SK-N-MC (cell line): ENCODE measurements at regions not wholly inside any gene's neighbourhood (a gene's known extent, or its start where the extent isn't known, plus 50 kb on each side); places are given as distances from the start of the nearest gene placed in this dataset.

Source experiments
- DNase-seq: peaks from one replicate; pipeline ENCODE4 v3.0.0-alpha.2; 2011; ENCODE audit warnings: low read depth, low spot score
- H3K27ac ChIP-seq: fragments of 200-600 bp; sonication (generic); 2 replicates; pipeline ENCODE4 v1.5.1; 2016; ENCODE audit warnings: mixed run types
- H3K36me3 ChIP-seq: fragments of 200-600 bp; sonication (generic); 2 replicates; pipeline ENCODE4 v1.6.1; 2017; ENCODE audit warnings: antibody characterized with exemption, low read length, mixed read lengths; ENCODE audit not compliant: insufficient read depth
- H3K4me3 ChIP-seq: fragments of 200-600 bp; sonication (generic); 2 replicates; pipeline ENCODE4 v1.5.1; 2016
- H3K9ac ChIP-seq: fragments of 200-600 bp; sonication (generic); 2 replicates; pipeline ENCODE4 v1.8.0; 2017; ENCODE audit warnings: mixed run types, mixed read lengths; ENCODE audit not compliant: insufficient read length
- H3K9me3 ChIP-seq: fragments of 200-600 bp; sonication (generic); 2 replicates; pipeline ENCODE4 v1.6.1; 2017; ENCODE audit warnings: low read depth, mild to moderate bottlenecking, antibody characterized with exemption, low read length, moderate library complexity, mixed read lengths
- EZH2 ChIP-seq: fragments of 200-600 bp; sonication (generic); IDR thresholded peaks from one replicate; pipeline ENCODE4 v1.6.1; 2017; ENCODE audit warnings: antibody characterized with exemption
- FOXP2 ChIP-seq: optimal IDR thresholded peaks from 2 replicates; pipeline ENCODE3; 2011; ENCODE audit warnings: mild to moderate bottlenecking, moderate library complexity; ENCODE audit not compliant: insufficient read depth; ENCODE audit errors: extremely low read length, control extremely low read depth
- POLR2AphosphoS5 ChIP-seq: IDR thresholded peaks from 2 replicates; pipeline ENCODE4 v1.6.1; 2012; ENCODE audit warnings: mild to moderate bottlenecking, low read depth, low read length, borderline replicate concordance

DNA sequence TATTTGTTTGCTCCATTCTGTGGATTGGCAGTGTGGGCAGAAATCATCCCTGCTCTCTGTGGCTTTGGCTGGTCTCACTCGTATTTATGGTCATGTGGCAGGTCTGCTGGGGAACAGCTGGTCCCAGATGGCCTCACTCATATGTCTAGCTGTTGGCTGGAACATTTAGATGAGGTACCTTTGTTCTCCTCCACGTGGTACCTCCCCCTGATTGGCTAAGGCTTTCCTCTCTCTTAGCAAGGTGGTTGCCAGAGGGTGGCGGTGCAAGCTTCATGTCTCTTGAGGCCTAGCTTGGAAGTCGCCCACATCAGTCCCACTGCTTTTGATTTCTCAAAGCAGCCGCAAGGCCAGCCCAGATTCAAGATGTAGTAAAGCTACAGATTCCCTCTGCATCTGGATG, 348.5 kb upstream of the BTBD3 start:
- Histone ChIP-seq H3K9me3 (no peaks in the 10 kb centered on the region), H3K27ac (no peak overlapping the region), H3K4me3 (no peak overlapping the region), H3K9ac (no peak overlapping the region), H3K36me3 (no peaks in the 10 kb centered on the region)
- TF ChIP-seq FOXP2 (no peak), EZH2 (no peak), POLR2AphosphoS5 (no peak)
- no peak for DNase-seq

DNA sequence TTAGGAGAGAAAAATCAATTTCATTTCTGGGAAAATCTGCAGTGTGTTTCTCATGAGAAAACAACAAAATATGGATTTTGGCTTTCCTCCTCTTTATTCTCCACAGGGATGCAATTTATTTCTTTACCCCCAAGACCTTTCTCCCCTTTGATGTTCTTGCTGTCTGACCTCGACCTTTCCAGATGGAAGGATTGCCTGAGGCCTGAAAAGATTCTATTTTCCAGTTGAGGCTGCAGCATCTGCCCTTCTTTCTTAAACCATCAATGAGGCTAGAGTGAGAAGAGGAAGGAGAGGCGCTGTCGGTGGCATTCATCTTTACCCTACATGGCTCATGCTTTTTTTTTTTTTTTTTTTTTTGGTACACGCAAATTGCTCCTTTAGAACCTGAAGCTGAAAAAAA, 344.2 kb upstream of the BTBD3 start:
- Histone ChIP-seq H3K9me3 (no peaks in the 10 kb centered on the region), H3K9ac (no peak overlapping the region), H3K4me3 (no peak overlapping the region), H3K36me3 (no peaks in the 10 kb centered on the region), H3K27ac (no peak overlapping the region)
- no peak for TF ChIP-seq EZH2
- no peak for TF ChIP-seq POLR2AphosphoS5
- no peak for TF ChIP-seq FOXP2
- DNase-seq = no peak

DNA sequence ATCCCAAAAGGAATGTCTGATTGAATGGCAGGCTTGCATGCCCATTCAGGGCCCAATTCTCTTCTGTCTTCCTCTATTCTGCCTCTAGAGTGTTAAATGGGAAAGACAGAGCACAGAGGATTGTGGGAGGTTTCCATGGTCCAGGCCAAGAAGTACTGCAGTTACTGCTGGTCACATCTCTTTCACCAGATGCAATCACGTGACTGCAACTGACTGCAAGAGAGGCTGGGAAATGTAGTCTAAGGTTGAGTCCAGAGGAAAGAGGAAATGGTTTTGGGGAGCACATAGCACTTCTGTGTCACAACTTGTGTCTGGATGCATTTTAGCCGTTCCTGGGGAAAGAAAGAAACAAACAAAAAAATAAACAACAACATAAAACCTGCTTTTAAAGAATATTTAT, 336.4 kb upstream of the BTBD3 start:
- no peak for TF ChIP-seq EZH2
- TF ChIP-seq FOXP2 = no peak
- TF ChIP-seq POLR2AphosphoS5 = no peak
- Histone ChIP-seq H3K27ac (no peak overlapping the region), H3K36me3 (no peaks in the 10 kb centered on the region), H3K9ac (no peak overlapping the region), H3K9me3 (no peaks in the 10 kb centered on the region), H3K4me3 (no peak overlapping the region)
- no peak for DNase-seq

DNA sequence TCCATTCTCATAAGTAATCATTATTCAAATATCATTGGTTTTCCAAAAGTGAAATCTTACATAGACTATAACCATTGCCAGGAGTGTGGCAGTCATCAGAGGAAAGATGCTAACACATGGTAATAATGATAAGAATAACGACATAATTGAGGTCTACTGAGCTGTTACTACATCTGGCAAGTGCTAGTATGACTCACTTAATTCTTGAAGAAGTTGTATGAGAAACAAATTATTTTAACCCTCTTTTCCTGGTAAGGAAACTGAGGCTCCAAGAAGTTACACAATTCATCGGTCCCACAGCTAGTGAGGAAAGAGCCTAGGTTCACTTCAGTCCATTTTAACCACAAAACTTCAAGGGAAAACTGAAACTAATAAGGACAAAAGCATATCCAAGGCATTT, 335.6 kb upstream of the BTBD3 start:
- H3K4me3 ChIP-seq = no peak overlapping the region
- no peak for DNase-seq

DNA sequence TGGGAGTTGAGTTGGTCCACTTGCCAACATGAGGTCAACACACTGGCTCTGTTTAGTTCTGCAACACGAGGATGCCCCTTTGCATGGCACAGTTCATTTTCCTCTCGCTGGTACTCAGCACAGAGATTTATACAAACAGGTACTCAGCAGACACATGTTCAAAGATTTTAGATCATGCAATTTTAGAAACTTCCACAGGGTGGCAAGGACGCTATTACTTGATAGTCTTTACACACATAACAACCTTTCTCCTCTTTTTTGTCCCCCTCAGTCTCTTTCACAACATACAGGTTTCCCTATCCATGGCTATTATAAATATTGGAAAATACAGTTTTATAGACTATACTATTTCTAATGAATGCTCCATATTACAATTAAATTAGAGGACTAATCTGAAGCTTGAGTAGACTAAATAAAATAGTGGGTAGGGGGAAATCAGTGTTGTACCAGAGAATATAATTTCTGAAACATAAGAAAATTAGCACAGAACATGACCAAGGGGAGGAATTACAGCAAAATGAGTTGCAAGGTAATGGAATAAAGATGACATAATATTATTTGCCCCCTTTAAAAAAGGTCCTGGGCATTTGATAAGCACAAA, 331.8 kb upstream of the BTBD3 start:
- Histone ChIP-seq H3K27ac (no peak overlapping the region), H3K9me3 (no peaks in the 10 kb centered on the region), H3K36me3 (no peaks in the 10 kb centered on the region), H3K9ac (no peak overlapping the region), H3K4me3 (no peak overlapping the region)
- TF ChIP-seq POLR2AphosphoS5 (no peak), EZH2 (no peak), FOXP2 (no peak)
- DNase-seq = peak; percentile 2

More for the DNA sequence above, 335.6 kb upstream of the BTBD3 start:
- TF ChIP-seq EZH2 = no peak
- TF ChIP-seq POLR2AphosphoS5 = no peak
- TF ChIP-seq FOXP2 = no peak
- Histone ChIP-seq H3K36me3 (no peaks in the 10 kb centered on the region), H3K27ac (no peak overlapping the region), H3K9ac (no peak overlapping the region), H3K9me3 (no peaks in the 10 kb centered on the region)

- Histone ChIP-seq H3K9me3 (no peaks in the 10 kb centered on the region), H3K36me3 (no peaks in the 10 kb centered on the region), H3K4me3 (no peak overlapping the region), H3K9ac (no peak overlapping the region), H3K27ac (no peak overlapping the region)
- no peak for DNase-seq
- TF ChIP-seq FOXP2 (no peak), POLR2AphosphoS5 (no peak), EZH2 (no peak)
These were observed 328.8 kb upstream of the BTBD3 start for GRCh38 chr20:11588875-11589274.

- Histone ChIP-seq H3K9me3 (no peaks in the 10 kb centered on the region), H3K27ac (no peak overlapping the region), H3K4me3 (no peak overlapping the region), H3K9ac (no peak overlapping the region), H3K36me3 (no peaks in the 10 kb centered on the region)
- no peak for DNase-seq
- TF ChIP-seq POLR2AphosphoS5 = no peak
- TF ChIP-seq EZH2 = no peak
- no peak for TF ChIP-seq FOXP2
These were observed 325.7 kb upstream of the BTBD3 start for GRCh38 chr20:11591965-11592364.

GRCh38 chr20:11604339-11604738, 313.4 kb upstream of the BTBD3 start:
- H3K9ac ChIP-seq = no peak overlapping the region
- no peaks in the 10 kb centered on the region for H3K36me3 ChIP-seq
- no peak for TF ChIP-seq EZH2
- TF ChIP-seq FOXP2 = no peak
- no peak overlapping the region for H3K27ac ChIP-seq
- DNase-seq = no peak
- H3K9me3 ChIP-seq = no peaks in the 10 kb centered on the region
- H3K4me3 ChIP-seq = no peak overlapping the region

DNA sequence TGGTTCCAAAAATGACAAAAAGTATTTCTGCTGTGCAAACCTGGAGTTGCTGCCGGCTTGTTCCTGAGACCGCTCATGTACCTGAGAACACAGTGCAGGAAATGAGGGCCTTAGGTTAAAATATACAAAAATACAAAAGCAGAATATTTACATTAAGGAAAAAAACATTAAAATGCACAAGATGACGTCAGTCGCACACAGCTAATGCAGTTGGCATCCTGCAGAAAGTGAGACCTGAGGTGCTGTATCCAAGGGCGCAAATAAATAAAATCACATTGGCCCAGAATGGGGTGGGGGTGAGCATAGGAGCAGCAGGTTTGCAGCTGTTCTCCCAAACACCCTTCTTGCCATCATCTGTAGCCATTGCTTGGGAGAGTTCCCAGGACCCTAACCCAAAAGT, 310.6 kb upstream of the BTBD3 start:
- H3K9ac ChIP-seq = no peak overlapping the region
- H3K9me3 ChIP-seq = no peaks in the 10 kb centered on the region
- no peak overlapping the region for H3K27ac ChIP-seq
- no peak for DNase-seq
- H3K4me3 ChIP-seq = no peak overlapping the region
- no peaks in the 10 kb centered on the region for H3K36me3 ChIP-seq
- TF ChIP-seq FOXP2 (no peak), EZH2 (no peak), POLR2AphosphoS5 (no peak)

- TF ChIP-seq FOXP2 (no peak), POLR2AphosphoS5 (no peak), EZH2 (no peak)
- H3K27ac ChIP-seq = no peak overlapping the region
- H3K9me3 ChIP-seq = no peaks in the 10 kb centered on the region
- H3K9ac ChIP-seq = no peak overlapping the region
- no peak overlapping the region for H3K4me3 ChIP-seq
- no peak for DNase-seq
- H3K36me3 ChIP-seq = no peaks in the 10 kb centered on the region
These were observed 309.0 kb upstream of the BTBD3 start for GRCh38 chr20:11608736-11609135.
